ENCODE measurements at regions not wholly inside any gene's neighbourhood (a gene's known extent, or its start where the extent isn't known, plus 50 kb on each side); places are given as distances from the start of the nearest gene placed in this dataset.
A peak's percentile ranks its signal among the peaks of the same experiment; 100 is the strongest.

DNA sequence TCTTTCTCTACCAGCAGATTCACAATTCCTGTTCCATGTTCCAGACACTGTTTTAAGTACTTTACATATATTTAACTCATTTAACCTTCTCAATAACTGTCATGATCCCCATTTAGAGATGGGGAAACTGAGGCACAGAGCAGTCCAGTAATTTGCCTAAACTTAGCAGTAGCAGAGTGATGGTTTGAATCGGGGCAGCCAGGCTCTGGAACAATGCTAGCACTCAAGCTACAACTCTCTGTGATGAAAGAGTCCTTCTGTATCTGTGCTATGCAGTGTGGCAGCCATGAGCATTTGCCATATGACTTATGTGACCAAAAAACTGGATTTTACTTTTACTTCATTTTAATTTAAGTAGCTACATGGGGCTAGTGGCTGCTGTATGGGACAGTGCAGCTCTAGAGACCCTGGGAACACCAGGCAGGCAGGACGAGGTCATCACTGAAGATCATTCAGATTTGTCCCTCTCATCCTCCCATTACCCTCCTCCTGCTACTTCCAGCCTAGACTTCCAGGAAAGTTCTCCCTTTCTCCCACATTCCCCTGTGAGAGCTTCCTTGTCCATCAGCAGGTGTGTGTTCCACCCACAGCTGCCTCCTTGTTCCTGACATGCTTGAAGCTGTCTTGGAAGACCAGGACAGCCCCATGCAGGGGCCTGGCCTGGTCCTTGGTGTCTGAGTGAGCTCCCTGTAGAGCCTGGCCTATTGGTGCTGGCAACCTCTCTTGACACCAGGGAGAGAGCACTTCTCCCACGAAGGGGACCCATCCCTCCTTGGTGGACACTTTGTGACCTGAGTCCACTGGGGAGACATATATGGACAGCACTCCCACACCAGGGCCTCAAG is 157.0 kb downstream of the MRPL14 start:
- H3K4me1 Mint-ChIP-seq (ENCODE audit: low read depth): peaks cover 43% of the 10 kb centered on the region
- peaks cover 4% of the 10 kb centered on the region for H3K27me3 Mint-ChIP-seq (ENCODE audit: low read depth)
- H3K4me3 Mint-ChIP-seq (ENCODE audit: unreplicated experiment): no peak overlapping the region
- no peak for DNase-seq (ENCODE audit: low spot score)
- no peaks in the 10 kb centered on the region for H3K9me3 Mint-ChIP-seq (ENCODE audit: low read depth)
- no peak overlapping the region for H3K27ac Mint-ChIP-seq (ENCODE audit: unreplicated experiment)
- TF ChIP-seq, protein P1, sequence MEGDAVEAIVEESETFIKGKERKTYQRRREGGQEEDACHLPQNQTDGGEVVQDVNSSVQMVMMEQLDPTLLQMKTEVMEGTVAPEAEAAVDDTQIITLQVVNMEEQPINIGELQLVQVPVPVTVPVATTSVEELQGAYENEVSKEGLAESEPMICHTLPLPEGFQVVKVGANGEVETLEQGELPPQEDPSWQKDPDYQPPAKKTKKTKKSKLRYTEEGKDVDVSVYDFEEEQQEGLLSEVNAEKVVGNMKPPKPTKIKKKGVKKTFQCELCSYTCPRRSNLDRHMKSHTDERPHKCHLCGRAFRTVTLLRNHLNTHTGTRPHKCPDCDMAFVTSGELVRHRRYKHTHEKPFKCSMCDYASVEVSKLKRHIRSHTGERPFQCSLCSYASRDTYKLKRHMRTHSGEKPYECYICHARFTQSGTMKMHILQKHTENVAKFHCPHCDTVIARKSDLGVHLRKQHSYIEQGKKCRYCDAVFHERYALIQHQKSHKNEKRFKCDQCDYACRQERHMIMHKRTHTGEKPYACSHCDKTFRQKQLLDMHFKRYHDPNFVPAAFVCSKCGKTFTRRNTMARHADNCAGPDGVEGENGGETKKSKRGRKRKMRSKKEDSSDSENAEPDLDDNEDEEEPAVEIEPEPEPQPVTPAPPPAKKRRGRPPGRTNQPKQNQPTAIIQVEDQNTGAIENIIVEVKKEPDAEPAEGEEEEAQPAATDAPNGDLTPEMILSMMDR (IDR thresholded peaks at IDR 0.05): no peak
- no peaks in the 10 kb centered on the region for H3K36me3 Mint-ChIP-seq (ENCODE audit: low read depth)

DNA sequence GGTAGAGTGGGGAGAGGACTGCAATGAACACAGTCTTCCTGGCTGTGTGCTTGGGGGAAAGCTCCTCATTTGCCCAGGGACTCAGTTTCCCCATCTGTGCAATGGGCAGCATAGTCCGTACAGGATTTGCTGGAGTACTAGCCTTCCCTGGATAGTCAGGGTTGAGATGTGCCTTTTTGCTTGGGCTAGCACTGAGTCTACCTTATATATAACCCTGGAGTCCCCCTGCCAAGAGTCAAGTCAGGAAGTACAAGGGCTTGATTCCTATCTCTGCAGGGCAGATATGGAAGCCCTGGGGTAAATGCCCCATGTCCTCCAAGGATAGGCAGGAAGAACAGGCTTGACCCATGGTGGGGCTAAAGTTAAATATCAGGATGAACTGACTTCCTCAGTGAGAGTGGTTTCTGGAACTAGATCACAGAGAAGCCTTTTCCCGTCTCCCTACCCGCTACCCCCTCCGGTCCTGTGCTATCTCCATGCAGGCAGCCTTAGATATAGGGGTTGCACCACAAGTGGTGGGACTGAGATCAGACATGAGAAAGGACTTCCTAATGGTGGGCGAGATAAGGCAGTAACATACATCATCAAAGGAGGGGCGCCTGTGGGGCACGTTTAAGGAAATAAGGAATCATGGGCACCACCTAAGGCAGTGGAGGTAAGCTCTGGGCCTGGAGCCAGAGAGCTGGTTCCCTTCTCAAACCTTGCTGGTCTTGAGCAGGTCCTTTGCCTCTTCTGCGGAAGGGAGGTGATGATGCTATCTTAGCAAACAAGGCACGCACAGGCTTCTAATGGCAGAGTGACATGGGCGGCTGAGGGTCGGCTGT is 157.9 kb downstream of the MRPL14 start:
- Mint-ChIP-seq H3K27ac (ENCODE audit: unreplicated experiment) (no peak overlapping the region), H3K27me3 (ENCODE audit: low read depth) (peaks cover 4% of the 10 kb centered on the region), H3K9me3 (ENCODE audit: low read depth) (no peaks in the 10 kb centered on the region), H3K36me3 (ENCODE audit: low read depth) (no peaks in the 10 kb centered on the region), H3K4me3 (ENCODE audit: unreplicated experiment) (no peak overlapping the region), H3K4me1 (ENCODE audit: low read depth) (peaks cover 34% of the 10 kb centered on the region)
- TF ChIP-seq, protein P1 (IDR thresholded peaks at IDR 0.05): no peak
- peak; percentile 26 for DNase-seq (ENCODE audit: low spot score)

DNA sequence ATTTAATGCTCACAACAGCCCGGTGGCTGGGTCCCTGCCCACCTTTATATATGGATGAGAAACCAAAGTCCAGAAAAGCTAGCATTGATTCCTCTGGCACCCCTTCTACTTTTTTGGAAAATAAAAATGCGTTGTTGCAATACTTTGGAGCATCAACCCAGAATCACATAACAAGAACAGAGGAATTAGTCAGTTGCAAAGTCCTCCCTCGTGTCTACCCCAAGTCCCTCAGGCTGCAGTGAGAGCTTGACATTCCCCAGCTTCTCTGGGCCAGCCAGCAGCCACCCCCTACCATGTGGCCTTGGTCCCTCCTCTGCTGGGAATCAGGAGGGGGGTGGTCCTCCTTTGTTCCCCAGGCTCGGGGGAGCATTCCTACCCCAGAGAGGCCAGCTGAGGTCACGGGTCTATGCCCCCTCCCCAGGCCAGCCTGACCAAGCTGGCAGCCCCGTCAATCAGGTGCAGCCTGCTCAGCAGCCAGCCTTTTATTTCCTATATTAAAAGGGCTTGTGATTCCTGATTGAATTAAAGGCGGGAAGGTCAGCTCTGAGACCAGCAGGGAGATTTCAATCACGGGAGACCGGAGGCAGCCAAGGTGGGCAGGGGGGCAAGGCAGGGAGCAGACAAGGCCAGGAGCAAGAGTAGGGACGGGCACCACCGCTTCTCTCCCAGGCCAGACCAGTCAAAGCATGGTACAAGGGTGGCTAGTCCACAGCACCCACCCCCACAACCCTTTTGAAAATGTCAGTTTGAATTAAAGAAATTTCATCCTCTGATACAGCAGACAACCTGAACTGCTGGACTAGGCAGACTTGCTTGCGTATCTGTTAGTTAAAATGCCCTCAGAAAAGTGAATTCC is 158.9 kb downstream of the MRPL14 start:
- no peak for DNase-seq (ENCODE audit: low spot score)
- no peak overlapping the region for H3K4me3 Mint-ChIP-seq (ENCODE audit: unreplicated experiment)
- no peaks in the 10 kb centered on the region for H3K9me3 Mint-ChIP-seq (ENCODE audit: low read depth)
- peaks cover 25% of the 10 kb centered on the region for H3K4me1 Mint-ChIP-seq (ENCODE audit: low read depth)
- H3K27ac Mint-ChIP-seq (ENCODE audit: unreplicated experiment): no peak overlapping the region
- H3K27me3 Mint-ChIP-seq (ENCODE audit: low read depth): peaks cover 4% of the 10 kb centered on the region
- TF ChIP-seq, protein P1 (IDR thresholded peaks at IDR 0.05): no peak
- no peaks in the 10 kb centered on the region for H3K36me3 Mint-ChIP-seq (ENCODE audit: low read depth)

DNA sequence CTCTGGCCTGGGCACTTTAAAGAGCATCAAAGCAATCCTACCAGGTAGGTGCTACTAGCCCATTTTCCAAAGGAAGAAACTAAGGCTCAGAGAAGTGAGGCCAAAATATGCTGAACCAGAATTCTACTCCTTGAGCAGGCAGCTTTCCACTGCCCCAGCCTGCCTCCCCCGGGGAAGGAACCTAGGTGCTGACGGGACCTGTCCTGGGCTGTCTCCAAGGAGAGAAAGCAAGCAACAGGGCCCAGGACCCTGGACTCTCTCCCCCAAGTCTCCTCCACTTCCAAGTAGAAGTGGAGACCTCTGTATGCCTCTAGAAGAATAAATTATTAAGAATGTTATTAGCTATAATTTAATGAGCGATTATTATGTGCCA is 159.5 kb downstream of the MRPL14 start:
- Mint-ChIP-seq H3K36me3 (ENCODE audit: low read depth) (no peaks in the 10 kb centered on the region), H3K9me3 (ENCODE audit: low read depth) (no peaks in the 10 kb centered on the region), H3K4me3 (ENCODE audit: unreplicated experiment) (no peak overlapping the region), H3K27me3 (ENCODE audit: low read depth) (peaks cover 4% of the 10 kb centered on the region), H3K27ac (ENCODE audit: unreplicated experiment) (no peak overlapping the region), H3K4me1 (ENCODE audit: low read depth) (peaks cover 19% of the 10 kb centered on the region)
- TF ChIP-seq, protein P1 (IDR thresholded peaks at IDR 0.05): no peak
- no peak for DNase-seq (ENCODE audit: low spot score)

Data from chondrocyte (in vitro differentiated cells).